PFSK-1 (cell line): ENCODE measurements at regions not wholly inside any gene's neighbourhood (a gene's known extent, or its start where the extent isn't known, plus 50 kb on each side); places are given as distances from the start of the nearest gene placed in this dataset.

Experiments
- POLR2AphosphoS5 ChIP-seq: IDR thresholded peaks from 2 replicates; pipeline ENCODE4 v1.6.1; 2012; ENCODE audit warnings: low read depth, mild to moderate bottlenecking, control low read depth, low read length, moderate library complexity
- SIN3A ChIP-seq: IDR thresholded peaks from 2 replicates; pipeline ENCODE4 v1.6.1; 2012; ENCODE audit warnings: mild to moderate bottlenecking, low read length, moderate library complexity, borderline replicate concordance; ENCODE audit not compliant: insufficient read depth
- TAF1 ChIP-seq: IDR thresholded peaks from 2 replicates; pipeline ENCODE4 v1.6.1; 2012; ENCODE audit warnings: low read length, control low read depth, borderline replicate concordance; ENCODE audit not compliant: insufficient read depth
- TF ChIP-seq, protein P1 (sequence below), 2 experiments: IDR thresholded peaks; 2 replicates each; pipeline versions ENCODE4 v1.6.1 to v1.8.0; 2011 to 2012; ENCODE audit warnings: low read depth in 2 of 2, low read length in 2 of 2, control low read depth in 1 of 2, inconsistent platforms in 1 of 2, mild to moderate bottlenecking in 1 of 2, moderate library complexity in 1 of 2; ENCODE audit not compliant: insufficient read depth in 1 of 2

- TF ChIP-seq TAF1 (no peak), POLR2AphosphoS5 (no peak), SIN3A (no peak)
- TF ChIP-seq, protein P1, sequence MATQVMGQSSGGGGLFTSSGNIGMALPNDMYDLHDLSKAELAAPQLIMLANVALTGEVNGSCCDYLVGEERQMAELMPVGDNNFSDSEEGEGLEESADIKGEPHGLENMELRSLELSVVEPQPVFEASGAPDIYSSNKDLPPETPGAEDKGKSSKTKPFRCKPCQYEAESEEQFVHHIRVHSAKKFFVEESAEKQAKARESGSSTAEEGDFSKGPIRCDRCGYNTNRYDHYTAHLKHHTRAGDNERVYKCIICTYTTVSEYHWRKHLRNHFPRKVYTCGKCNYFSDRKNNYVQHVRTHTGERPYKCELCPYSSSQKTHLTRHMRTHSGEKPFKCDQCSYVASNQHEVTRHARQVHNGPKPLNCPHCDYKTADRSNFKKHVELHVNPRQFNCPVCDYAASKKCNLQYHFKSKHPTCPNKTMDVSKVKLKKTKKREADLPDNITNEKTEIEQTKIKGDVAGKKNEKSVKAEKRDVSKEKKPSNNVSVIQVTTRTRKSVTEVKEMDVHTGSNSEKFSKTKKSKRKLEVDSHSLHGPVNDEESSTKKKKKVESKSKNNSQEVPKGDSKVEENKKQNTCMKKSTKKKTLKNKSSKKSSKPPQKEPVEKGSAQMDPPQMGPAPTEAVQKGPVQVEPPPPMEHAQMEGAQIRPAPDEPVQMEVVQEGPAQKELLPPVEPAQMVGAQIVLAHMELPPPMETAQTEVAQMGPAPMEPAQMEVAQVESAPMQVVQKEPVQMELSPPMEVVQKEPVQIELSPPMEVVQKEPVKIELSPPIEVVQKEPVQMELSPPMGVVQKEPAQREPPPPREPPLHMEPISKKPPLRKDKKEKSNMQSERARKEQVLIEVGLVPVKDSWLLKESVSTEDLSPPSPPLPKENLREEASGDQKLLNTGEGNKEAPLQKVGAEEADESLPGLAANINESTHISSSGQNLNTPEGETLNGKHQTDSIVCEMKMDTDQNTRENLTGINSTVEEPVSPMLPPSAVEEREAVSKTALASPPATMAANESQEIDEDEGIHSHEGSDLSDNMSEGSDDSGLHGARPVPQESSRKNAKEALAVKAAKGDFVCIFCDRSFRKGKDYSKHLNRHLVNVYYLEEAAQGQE (IDR thresholded peaks at IDR 0.05; ENCODE audit: insufficient read depth in 1 of 2, low read depth in 2 of 2, low read length in 2 of 2), result no peak
Measured at GRCh38 chr16:66188917-66189725, 177.4 kb upstream of the CDH5 start.
